Endothelial cell (in vitro differentiated cells): ENCODE measurements at regions not wholly inside any gene's neighbourhood (a gene's known extent, or its start where the extent isn't known, plus 50 kb on each side); places are given as distances from the start of the nearest gene placed in this dataset.

ENCODE experiments used
- DNase-seq: peaks from one replicate; pipeline ENCODE4 v3.0.0; 2021; ENCODE audit warnings: low spot score
- H3K27ac Mint-ChIP-seq: one replicate; pipeline ENCODE4 v1.8.0; 2021; ENCODE audit warnings: mixed read lengths, inconsistent platforms; ENCODE audit not compliant: unreplicated experiment
- H3K27me3 Mint-ChIP-seq: one replicate; pipeline ENCODE4 v1.8.0; 2021; ENCODE audit warnings: mild to moderate bottlenecking, moderate library complexity, mixed read lengths, inconsistent platforms; ENCODE audit not compliant: unreplicated experiment
- H3K36me3 Mint-ChIP-seq: one replicate; pipeline ENCODE4 v1.8.0; 2021; ENCODE audit warnings: mild to moderate bottlenecking, low read depth, mixed read lengths, inconsistent platforms; ENCODE audit not compliant: unreplicated experiment
- H3K4me1 Mint-ChIP-seq: one replicate; pipeline ENCODE4 v1.8.0; 2021; ENCODE audit warnings: mild to moderate bottlenecking, mixed read lengths, inconsistent platforms; ENCODE audit not compliant: unreplicated experiment
- H3K4me3 Mint-ChIP-seq: one replicate; pipeline ENCODE4 v1.8.0; 2021; ENCODE audit warnings: mild to moderate bottlenecking, mixed read lengths, inconsistent platforms; ENCODE audit not compliant: unreplicated experiment
- H3K9me3 Mint-ChIP-seq: one replicate; pipeline ENCODE4 v1.8.0; 2021; ENCODE audit warnings: mixed read lengths, inconsistent platforms; ENCODE audit not compliant: unreplicated experiment
- TF ChIP-seq, protein P1 (sequence below): fragments of 200-600 bp; sonication (generic); IDR thresholded peaks from one replicate; pipeline ENCODE4 v1.5.0; 2021; ENCODE audit warnings: antibody characterized with exemption; ENCODE audit not compliant: unreplicated experiment

DNA sequence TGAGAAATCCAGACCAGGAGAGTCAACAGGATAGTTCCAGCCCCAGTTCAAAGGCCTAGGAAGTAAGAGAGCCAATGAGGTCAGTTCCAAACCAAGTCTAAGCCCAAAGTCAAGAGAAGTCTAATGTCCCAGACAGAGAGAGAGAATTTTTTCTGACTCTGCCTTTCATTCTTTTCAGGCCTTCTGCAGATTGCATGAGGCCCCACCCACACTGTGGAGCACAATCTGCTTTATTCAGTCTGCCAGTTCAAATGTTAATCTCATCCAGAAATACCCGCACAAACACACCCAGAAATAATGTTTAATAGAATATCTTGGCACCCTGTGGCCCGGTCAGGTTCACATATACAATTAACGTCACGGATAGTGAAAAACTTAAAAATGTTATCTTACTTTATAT is 962.4 kb upstream of the SOX9 start:
- Mint-ChIP-seq H3K4me3 (no peak overlapping the region), H3K9me3 (no peaks in the 10 kb centered on the region), H3K36me3 (no peaks in the 10 kb centered on the region), H3K4me1 (no peaks in the 10 kb centered on the region), H3K27me3 (no peaks in the 10 kb centered on the region), H3K27ac (no peak overlapping the region)
- TF ChIP-seq, protein P1, sequence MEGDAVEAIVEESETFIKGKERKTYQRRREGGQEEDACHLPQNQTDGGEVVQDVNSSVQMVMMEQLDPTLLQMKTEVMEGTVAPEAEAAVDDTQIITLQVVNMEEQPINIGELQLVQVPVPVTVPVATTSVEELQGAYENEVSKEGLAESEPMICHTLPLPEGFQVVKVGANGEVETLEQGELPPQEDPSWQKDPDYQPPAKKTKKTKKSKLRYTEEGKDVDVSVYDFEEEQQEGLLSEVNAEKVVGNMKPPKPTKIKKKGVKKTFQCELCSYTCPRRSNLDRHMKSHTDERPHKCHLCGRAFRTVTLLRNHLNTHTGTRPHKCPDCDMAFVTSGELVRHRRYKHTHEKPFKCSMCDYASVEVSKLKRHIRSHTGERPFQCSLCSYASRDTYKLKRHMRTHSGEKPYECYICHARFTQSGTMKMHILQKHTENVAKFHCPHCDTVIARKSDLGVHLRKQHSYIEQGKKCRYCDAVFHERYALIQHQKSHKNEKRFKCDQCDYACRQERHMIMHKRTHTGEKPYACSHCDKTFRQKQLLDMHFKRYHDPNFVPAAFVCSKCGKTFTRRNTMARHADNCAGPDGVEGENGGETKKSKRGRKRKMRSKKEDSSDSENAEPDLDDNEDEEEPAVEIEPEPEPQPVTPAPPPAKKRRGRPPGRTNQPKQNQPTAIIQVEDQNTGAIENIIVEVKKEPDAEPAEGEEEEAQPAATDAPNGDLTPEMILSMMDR: no peak
- DNase-seq: no peak

GRCh38 chr17:71163121-71163812 is 957.6 kb upstream of the SOX9 start:
- TF ChIP-seq, protein P1: no peak
- no peak overlapping the region for H3K4me3 Mint-ChIP-seq
- H3K9me3 Mint-ChIP-seq: no peaks in the 10 kb centered on the region
- no peaks in the 10 kb centered on the region for H3K36me3 Mint-ChIP-seq
- H3K27me3 Mint-ChIP-seq: no peaks in the 10 kb centered on the region
- no peak overlapping the region for H3K27ac Mint-ChIP-seq
- no peak for DNase-seq
- H3K4me1 Mint-ChIP-seq: no peaks in the 10 kb centered on the region

GRCh38 chr17:71163813-71164122 is 957.1 kb upstream of the SOX9 start:
- Mint-ChIP-seq H3K27ac (no peak overlapping the region), H3K36me3 (no peaks in the 10 kb centered on the region), H3K9me3 (no peaks in the 10 kb centered on the region), H3K4me1 (no peaks in the 10 kb centered on the region), H3K4me3 (no peak overlapping the region), H3K27me3 (no peaks in the 10 kb centered on the region)
- DNase-seq: no peak
- TF ChIP-seq, protein P1: no peak

- Mint-ChIP-seq H3K4me1 (no peaks in the 10 kb centered on the region), H3K4me3 (no peak overlapping the region), H3K9me3 (no peaks in the 10 kb centered on the region), H3K27ac (no peak overlapping the region), H3K36me3 (no peaks in the 10 kb centered on the region), H3K27me3 (no peaks in the 10 kb centered on the region)
- no peak for DNase-seq
- TF ChIP-seq, protein P1: no peak
Observed at GRCh38 chr17:71164561-71164960, 956.3 kb upstream of the SOX9 start.

GRCh38 chr17:71166311-71166710 is 954.5 kb upstream of the SOX9 start:
- TF ChIP-seq, protein P1: no peak
- Mint-ChIP-seq H3K9me3 (no peaks in the 10 kb centered on the region), H3K27me3 (no peaks in the 10 kb centered on the region), H3K4me3 (no peak overlapping the region), H3K36me3 (no peaks in the 10 kb centered on the region), H3K27ac (no peak overlapping the region), H3K4me1 (no peaks in the 10 kb centered on the region)
- no peak for DNase-seq
